Activated CD4-positive, CD25-positive, alpha-beta regulatory T cell treated with anti-CD3 and anti-CD28 coated beads, Interleukin-2, amount 50 U/mL, for 24 hours (primary cell): ENCODE measurements at regions not wholly inside any gene's neighbourhood (a gene's known extent, or its start where the extent isn't known, plus 50 kb on each side); places are given as distances from the start of the nearest gene placed in this dataset.

Experiments used
- ATAC-seq, 2 donors: fragments of 150-1000 bp; cut with Tn5 transposase; one replicate each; pipeline ENCODE4 v1.10.0; 2021; ENCODE audit warnings: mild to moderate bottlenecking in 1 of 2, moderate library complexity in 1 of 2

DNA sequence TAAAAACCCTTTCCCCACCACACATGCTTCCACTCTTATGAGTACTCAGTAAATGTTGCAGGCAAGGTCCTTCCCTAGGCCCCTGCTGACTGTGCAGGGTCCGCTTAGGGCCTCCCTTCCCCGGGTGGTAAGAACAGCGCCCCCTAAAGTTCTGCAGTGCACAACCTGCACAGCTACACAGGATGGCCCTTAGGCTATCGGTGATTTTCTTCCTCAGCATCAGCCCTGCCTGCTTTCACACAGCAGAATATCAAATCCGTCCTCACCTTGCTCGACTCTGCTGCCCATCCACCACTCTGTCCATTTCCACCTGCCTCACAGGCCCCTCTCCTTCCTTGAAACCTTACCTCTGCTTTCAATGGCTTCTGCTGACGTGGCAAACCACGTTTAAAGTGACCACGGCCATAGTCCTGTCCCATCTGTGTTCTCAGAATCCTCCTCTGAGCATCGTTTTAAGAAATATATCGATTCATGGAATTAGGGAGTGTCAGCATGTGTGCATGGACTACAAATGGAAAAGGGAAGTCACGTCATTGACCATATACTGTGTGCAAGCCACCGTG, 51.4 kb upstream of the TMEM132E start:
- ATAC-seq: no peak

DNA sequence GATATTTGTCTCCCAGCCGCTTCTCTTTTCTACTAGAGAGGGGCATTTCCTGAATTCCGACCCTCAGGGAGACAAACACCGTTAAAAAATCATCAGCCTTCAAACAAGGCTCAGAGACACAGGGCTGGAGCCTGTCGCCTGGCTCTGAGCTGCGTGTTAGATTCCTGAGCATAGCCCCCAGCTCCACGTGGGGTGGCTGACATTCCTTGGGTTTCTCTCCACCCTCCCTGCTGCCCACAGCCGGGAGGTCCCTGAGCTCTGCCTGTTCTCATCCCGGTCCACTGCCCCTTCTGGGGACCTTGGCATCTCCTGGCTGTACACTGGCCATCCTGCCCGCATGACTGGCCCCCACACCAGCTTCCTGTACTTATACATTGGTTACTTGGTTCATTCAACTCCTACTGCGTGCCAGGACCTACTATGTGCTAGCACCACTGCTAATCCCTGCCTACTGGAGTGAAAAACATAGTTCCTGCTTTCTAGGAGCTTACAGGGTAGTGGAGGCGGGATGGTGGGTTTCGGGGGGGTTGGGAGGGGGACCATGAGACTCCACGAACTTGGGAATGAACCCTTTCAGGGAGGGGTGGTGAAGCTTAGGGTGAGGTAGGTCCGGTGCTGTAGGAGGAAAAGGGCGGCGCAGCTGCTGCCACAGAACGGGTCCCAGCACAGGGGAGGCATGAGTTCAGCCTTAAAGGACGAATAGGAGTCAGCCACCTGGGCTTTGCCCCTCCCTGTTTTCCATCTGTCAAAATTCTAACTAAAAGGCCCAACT, 52.1 kb upstream of the TMEM132E start:
- no peak for ATAC-seq

GRCh38 chr17:34525651-34526050, 53.7 kb upstream of the TMEM132E start:
- ATAC-seq: no peak

- ATAC-seq: no peak
Observed at GRCh38 chr17:34521955-34522354, 57.4 kb upstream of the TMEM132E start.

GRCh38 chr17:34519282-34519681, 60.1 kb upstream of the TMEM132E start:
- ATAC-seq: no peak

- no peak for ATAC-seq
Observed at GRCh38 chr17:34517406-34517805, 62.0 kb upstream of the TMEM132E start.

DNA sequence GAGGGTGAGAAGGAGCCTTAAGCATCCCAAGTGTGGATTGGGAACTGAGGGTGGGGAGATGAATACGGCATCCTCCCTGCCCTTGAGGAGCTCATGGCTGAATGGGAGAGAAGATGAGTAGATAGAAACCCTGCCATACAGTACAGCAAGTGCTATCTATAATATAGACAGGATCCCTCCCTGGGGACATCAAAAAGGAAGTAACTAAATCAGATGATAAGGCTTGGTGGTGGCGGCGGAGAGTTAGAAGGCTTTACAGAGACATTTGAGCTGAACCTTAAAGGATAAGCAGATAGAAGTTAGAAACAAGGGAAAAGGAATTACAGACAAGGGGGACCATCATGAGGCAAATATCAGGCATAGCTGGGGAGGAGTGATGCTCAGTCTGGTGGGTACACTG, 67.5 kb upstream of the TMEM132E start:
- no peak for ATAC-seq

DNA sequence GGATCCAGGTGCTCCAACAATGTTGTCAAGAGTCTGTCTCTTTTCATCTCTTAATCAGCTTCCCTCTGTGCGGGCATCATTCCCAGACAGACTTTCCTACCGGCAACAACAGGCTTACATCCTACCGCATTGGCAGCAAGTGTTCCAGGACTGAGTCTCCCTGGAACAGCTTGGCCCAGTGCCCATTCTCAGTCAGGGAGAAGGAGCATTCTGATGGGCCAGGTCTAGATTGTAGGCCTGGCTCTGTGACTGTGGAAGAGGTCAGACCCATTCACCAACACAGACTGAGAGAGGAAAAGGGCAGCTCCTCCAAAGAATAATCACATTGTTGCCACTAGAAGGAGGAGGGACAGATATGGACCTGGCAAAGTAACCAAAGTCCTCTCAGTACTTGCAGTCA, 68.1 kb upstream of the TMEM132E start:
- ATAC-seq: no peak

- no peak for ATAC-seq
Observed at GRCh38 chr17:34504814-34505484, 74.4 kb upstream of the TMEM132E start.

GRCh38 chr17:34503528-34504195, 75.7 kb upstream of the TMEM132E start:
- ATAC-seq: no peak

DNA sequence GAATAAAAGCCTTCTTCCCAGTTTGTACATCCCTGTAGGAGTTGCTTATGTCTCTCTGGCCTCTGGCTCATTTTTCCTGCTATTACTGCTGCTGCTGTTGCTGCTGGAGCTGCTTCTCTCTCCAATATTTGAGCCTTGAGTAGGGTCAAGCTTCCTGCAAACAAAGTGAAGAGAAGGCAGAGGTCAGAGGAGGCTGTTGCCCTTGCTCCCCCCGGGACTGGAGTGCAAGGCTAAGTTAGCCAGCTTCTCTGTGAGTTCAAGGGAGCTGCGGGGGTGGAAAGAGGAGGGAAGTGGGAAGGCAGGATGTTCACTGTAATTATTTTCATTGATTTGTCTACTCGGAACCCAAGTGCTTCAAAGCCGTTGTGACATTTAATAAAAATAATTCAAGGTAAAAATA, 77.0 kb upstream of the TMEM132E start:
- ATAC-seq: no peak

DNA sequence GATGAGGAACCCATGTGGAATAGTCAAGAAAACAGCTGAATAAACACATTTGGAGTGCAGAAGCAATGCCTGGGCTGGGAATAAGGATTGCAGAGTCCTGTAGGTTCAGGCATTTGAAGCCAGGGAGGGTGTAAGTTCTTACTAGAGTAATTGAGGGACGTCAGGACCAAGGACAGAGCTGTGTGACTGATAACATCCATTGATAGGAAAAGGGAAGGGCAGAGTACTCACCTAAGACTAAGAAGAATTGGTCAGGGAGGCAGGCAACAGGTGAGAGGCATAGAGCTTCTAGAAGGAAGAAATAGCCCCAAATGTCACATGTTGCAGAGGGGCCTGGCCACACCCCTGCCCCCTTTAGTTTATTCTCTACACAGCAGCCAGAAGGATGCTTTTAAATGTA, 79.8 kb upstream of the TMEM132E start:
- no peak for ATAC-seq

DNA sequence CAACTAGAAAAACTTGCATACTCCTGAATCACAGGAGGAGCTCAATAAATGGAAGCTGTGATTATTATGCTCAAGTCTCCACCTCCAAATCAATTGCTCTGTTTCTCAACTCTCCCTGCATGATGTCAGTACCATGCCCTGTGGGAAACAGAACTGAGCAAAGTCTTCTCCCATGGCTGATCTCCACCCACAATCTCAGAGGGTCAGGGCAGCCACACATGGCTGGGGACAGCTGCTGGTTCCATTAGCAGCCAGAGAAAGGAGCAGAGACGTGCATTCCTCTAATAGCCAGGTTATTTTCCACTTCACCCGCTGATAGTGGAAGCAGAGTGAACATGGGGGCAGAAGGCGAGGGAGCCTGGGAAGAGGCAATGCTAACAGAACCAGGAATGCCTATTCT, 85.5 kb upstream of the TMEM132E start:
- ATAC-seq: no peak

GRCh38 chr17:34487626-34488025, 91.8 kb upstream of the TMEM132E start:
- no peak for ATAC-seq

- no peak for ATAC-seq
Observed at GRCh38 chr17:34486761-34487160, 92.6 kb upstream of the TMEM132E start.

- ATAC-seq: no peak
Observed at GRCh38 chr17:34485999-34486398, 93.4 kb upstream of the TMEM132E start.

DNA sequence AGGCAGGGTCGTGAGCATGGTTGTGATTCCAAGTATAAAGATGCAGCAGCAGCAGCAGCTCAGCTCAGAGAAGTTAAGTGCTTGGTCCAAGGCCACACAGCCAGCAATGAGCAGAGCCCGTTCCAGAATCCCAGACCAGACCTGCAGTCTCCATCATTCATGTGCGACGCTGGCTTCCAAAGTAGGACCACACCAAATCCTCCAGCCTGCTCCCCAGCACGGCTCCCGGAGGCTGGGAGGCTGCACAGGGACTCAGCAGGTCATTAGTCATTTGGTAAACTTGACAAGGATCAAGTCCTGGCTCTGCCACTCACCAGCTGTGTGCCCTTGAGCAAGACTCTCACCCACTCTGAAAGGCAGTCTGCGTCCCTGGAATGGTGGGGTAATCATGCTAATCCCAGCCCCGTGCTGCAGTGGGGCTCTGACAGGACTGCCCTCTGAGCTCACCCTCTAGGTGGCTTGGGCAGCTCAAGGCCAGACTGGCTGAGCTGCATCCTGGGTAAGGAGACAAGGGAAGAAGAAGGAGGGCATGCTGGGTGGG, 95.1 kb upstream of the TMEM132E start:
- ATAC-seq: no peak

- ATAC-seq: no peak
Observed at GRCh38 chr17:34482730-34483129, 96.7 kb upstream of the TMEM132E start.

- ATAC-seq: no peak
Observed at GRCh38 chr17:34481779-34482178, 97.6 kb upstream of the TMEM132E start.

GRCh38 chr17:34479371-34479770, 100.0 kb upstream of the TMEM132E start:
- ATAC-seq: no peak

DNA sequence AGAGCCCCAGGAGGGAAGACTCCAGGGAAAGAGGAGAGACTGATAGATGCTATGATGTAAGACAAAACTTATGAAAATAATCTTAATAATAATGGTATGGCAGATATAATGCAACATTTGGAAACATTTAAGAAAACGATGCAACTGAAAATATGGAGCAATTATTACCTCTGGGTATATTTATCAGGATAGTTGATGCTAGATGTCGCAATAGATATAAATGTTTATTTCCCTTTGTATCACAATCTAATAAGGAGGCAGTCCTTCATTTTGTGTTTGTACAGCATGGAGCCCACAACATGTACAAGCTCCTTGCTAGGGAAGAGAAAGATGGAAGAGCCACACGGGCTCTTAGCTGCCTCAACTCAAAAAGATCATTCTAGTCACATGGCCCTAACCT, 101.1 kb upstream of the TMEM132E start:
- ATAC-seq: no peak

- no peak for ATAC-seq
Observed at GRCh38 chr17:34475296-34475695, 104.1 kb upstream of the TMEM132E start.

- ATAC-seq: no peak
Observed at GRCh38 chr17:34474706-34475105, 104.7 kb upstream of the TMEM132E start.
